HEK293 (cell line): ENCODE measurements at regions not wholly inside any gene's neighbourhood (a gene's known extent, or its start where the extent isn't known, plus 50 kb on each side); places are given as distances from the start of the nearest gene placed in this dataset.

Source experiments
- GLI4 ChIP-seq: fragments of 450-650 bp; formaldehyde crosslinking; IDR thresholded peaks from 2 replicates; pipeline ENCODE4 v1.5.1; 2016; ENCODE audit warnings: missing biosample characterization, missing genetic modification characterization
- GLIS2 ChIP-seq: fragments of 450-650 bp; formaldehyde crosslinking; IDR thresholded peaks from 2 replicates; pipeline ENCODE4 v1.5.1; 2016; ENCODE audit warnings: missing biosample characterization, missing genetic modification characterization
- KLF10 ChIP-seq: fragments of 450-650 bp; IDR thresholded peaks from 2 replicates; pipeline ENCODE4 v1.5.1; 2018; ENCODE audit warnings: missing biosample characterization, mild to moderate bottlenecking, missing genetic modification characterization
- OSR2 ChIP-seq: fragments of 450-650 bp; formaldehyde crosslinking; IDR thresholded peaks from 2 replicates; pipeline ENCODE4 v1.5.1; 2016; ENCODE audit warnings: missing biosample characterization, missing genetic modification characterization
- OVOL3 ChIP-seq: fragments of 450-650 bp; formaldehyde crosslinking; IDR thresholded peaks from 2 replicates; pipeline ENCODE4 v1.5.1; 2016; ENCODE audit warnings: missing biosample characterization, missing genetic modification characterization
- SP7 ChIP-seq: fragments of 450-650 bp; formaldehyde crosslinking; IDR thresholded peaks from 2 replicates; pipeline ENCODE4 v1.5.1; 2016; ENCODE audit warnings: missing biosample characterization, missing genetic modification characterization
- ZBTB44 ChIP-seq: fragments of 450-650 bp; IDR thresholded peaks from 2 replicates; pipeline ENCODE4 v1.5.1; 2018; ENCODE audit warnings: missing biosample characterization, mild to moderate bottlenecking, missing genetic modification characterization
- ZBTB48 ChIP-seq: fragments of 450-650 bp; formaldehyde crosslinking; IDR thresholded peaks from 2 replicates; pipeline ENCODE4 v1.5.1; 2016; ENCODE audit warnings: missing biosample characterization, missing genetic modification characterization
- ZFP37 ChIP-seq: fragments of 450-650 bp; formaldehyde crosslinking; IDR thresholded peaks from 2 replicates; pipeline ENCODE4 v1.5.1; 2016; ENCODE audit warnings: missing biosample characterization, missing genetic modification characterization
- ZIC2 ChIP-seq: fragments of 450-650 bp; formaldehyde crosslinking; IDR thresholded peaks from 2 replicates; pipeline ENCODE4 v1.5.1; 2016; ENCODE audit warnings: missing biosample characterization, missing genetic modification characterization
- ZNF10 ChIP-seq: fragments of 450-650 bp; formaldehyde crosslinking; IDR thresholded peaks from 2 replicates; pipeline ENCODE4 v1.5.1; 2017; ENCODE audit warnings: missing biosample characterization, missing genetic modification characterization
- ZNF138 ChIP-seq: fragments of 450-650 bp; formaldehyde crosslinking; IDR thresholded peaks from 2 replicates; pipeline ENCODE4 v1.5.1; 2016; ENCODE audit warnings: missing biosample characterization, missing genetic modification characterization, borderline replicate concordance
- ZNF223 ChIP-seq: fragments of 450-650 bp; formaldehyde crosslinking; IDR thresholded peaks from 2 replicates; pipeline ENCODE4 v1.5.1; 2016; ENCODE audit warnings: missing biosample characterization, missing genetic modification characterization
- ZNF266 ChIP-seq: fragments of 450-650 bp; formaldehyde crosslinking; IDR thresholded peaks from 2 replicates; pipeline ENCODE4 v1.5.1; 2016; ENCODE audit warnings: missing biosample characterization, missing genetic modification characterization, low read depth
- ZNF354C ChIP-seq: fragments of 450-650 bp; formaldehyde crosslinking; IDR thresholded peaks from 2 replicates; pipeline ENCODE4 v1.5.1; 2016; ENCODE audit warnings: missing biosample characterization, missing genetic modification characterization, low read depth, borderline replicate concordance
- ZNF37A ChIP-seq: fragments of 450-650 bp; IDR thresholded peaks from 2 replicates; pipeline ENCODE4 v1.5.1; 2018; ENCODE audit warnings: missing biosample characterization, missing genetic modification characterization
- ZNF394 ChIP-seq: fragments of 450-650 bp; formaldehyde crosslinking; IDR thresholded peaks from 2 replicates; pipeline ENCODE4 v1.5.1; 2016; ENCODE audit warnings: missing biosample characterization, missing genetic modification characterization, mild to moderate bottlenecking, moderate library complexity, borderline replicate concordance
- ZNF544 ChIP-seq: fragments of 450-650 bp; formaldehyde crosslinking; IDR thresholded peaks from 2 replicates; pipeline ENCODE4 v1.5.0; 2017; ENCODE audit warnings: missing biosample characterization, missing genetic modification characterization
- ZNF548 ChIP-seq: fragments of 450-650 bp; formaldehyde crosslinking; IDR thresholded peaks from 2 replicates; pipeline ENCODE4 v1.5.1; 2016; ENCODE audit warnings: missing biosample characterization, missing genetic modification characterization
- ZNF549 ChIP-seq: fragments of 450-650 bp; IDR thresholded peaks from 2 replicates; pipeline ENCODE4 v1.5.1; 2018; ENCODE audit warnings: missing biosample characterization, missing genetic modification characterization, mild to moderate bottlenecking, inconsistent platforms, moderate library complexity
- ZNF660 ChIP-seq: fragments of 450-650 bp; IDR thresholded peaks from 2 replicates; pipeline ENCODE4 v1.5.1; 2018; ENCODE audit warnings: missing biosample characterization, mild to moderate bottlenecking, missing genetic modification characterization
- ZNF677 ChIP-seq: fragments of 450-650 bp; IDR thresholded peaks from 2 replicates; pipeline ENCODE4 v1.5.0; 2018; ENCODE audit warnings: missing biosample characterization, mild to moderate bottlenecking, missing genetic modification characterization, moderate library complexity
- ZNF707 ChIP-seq: fragments of 450-650 bp; formaldehyde crosslinking; IDR thresholded peaks from 2 replicates; pipeline ENCODE4 v1.5.1; 2016; ENCODE audit warnings: missing biosample characterization, missing genetic modification characterization
- ZNF792 ChIP-seq: fragments of 450-650 bp; formaldehyde crosslinking; IDR thresholded peaks from 2 replicates; pipeline ENCODE4 v1.5.1; 2016; ENCODE audit warnings: missing biosample characterization, missing genetic modification characterization
- TF ChIP-seq, protein P1 (sequence below): fragments of 450-650 bp; formaldehyde crosslinking; IDR thresholded peaks from 2 replicates; pipeline ENCODE4 v1.5.1; 2016; ENCODE audit warnings: missing biosample characterization, missing genetic modification characterization
- TF ChIP-seq, protein P2 (sequence below): fragments of 450-650 bp; formaldehyde crosslinking; IDR thresholded peaks from 2 replicates; pipeline ENCODE4 v1.5.1; 2016; ENCODE audit warnings: missing biosample characterization, missing genetic modification characterization
- TF ChIP-seq, protein P3 (sequence below): fragments of 450-650 bp; formaldehyde crosslinking; IDR thresholded peaks from 2 replicates; pipeline ENCODE4 v1.5.1; 2016; ENCODE audit warnings: missing biosample characterization, missing genetic modification characterization, borderline replicate concordance
- TF ChIP-seq, protein P4 (sequence below): fragments of 450-650 bp; formaldehyde crosslinking; IDR thresholded peaks from 2 replicates; pipeline ENCODE4 v1.5.1; 2016; ENCODE audit warnings: missing biosample characterization, missing genetic modification characterization
- TF ChIP-seq, protein P5 (sequence below): fragments of 450-650 bp; formaldehyde crosslinking; IDR thresholded peaks from 2 replicates; pipeline ENCODE4 v1.5.1; 2016; ENCODE audit warnings: missing biosample characterization, missing genetic modification characterization, low read depth

DNA sequence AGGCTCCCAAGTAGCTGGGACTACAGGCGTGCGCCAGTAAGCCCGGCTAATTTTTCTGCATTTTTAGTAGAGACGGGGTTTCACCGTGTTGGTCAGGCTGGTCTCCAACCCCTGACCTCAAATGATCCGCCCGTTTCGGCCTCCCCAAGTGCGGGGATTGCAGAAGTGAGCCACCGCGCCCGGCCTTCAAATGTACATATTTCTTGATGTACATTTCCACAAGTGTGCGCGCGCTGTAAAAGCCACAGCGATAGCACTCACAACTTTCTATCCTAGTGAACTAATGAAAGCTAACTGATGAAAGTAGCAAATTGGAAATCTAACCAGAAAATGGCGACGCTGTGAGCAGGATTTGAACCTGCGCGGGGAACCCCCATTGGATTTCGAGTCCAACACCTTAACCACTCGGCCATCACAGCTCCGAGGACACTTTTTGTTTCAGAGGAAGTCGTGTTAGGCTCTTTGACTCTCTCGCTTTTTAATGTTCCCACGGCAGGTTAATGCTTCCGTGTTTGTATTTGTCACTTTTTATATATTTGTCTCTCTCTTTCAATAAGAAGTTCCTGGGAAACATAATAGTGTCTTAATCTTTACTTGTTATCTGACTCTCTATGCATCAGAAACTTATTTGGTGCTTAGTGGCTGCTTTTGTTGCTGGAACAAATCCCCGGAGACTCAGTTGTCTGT is 199.4 kb upstream of the ZNF184 start (continued):
- TF ChIP-seq ZNF677 (tag by site-specific recombination) = no peak
- peak; percentile 67 for TF ChIP-seq SP7 (tag by site-specific recombination)
- 0 out of 2 replicates have a peak, but pooled peaks have one; percentile 25 for TF ChIP-seq GLI4
- TF ChIP-seq ZNF138 = no peak
- peak; percentile 14 for TF ChIP-seq ZNF792
- peak; percentile 80; the same call in 1 of the 2 replicates for TF ChIP-seq ZBTB48
- no peak for TF ChIP-seq ZNF544 (tag by site-specific recombination)
- TF ChIP-seq, protein P1, sequence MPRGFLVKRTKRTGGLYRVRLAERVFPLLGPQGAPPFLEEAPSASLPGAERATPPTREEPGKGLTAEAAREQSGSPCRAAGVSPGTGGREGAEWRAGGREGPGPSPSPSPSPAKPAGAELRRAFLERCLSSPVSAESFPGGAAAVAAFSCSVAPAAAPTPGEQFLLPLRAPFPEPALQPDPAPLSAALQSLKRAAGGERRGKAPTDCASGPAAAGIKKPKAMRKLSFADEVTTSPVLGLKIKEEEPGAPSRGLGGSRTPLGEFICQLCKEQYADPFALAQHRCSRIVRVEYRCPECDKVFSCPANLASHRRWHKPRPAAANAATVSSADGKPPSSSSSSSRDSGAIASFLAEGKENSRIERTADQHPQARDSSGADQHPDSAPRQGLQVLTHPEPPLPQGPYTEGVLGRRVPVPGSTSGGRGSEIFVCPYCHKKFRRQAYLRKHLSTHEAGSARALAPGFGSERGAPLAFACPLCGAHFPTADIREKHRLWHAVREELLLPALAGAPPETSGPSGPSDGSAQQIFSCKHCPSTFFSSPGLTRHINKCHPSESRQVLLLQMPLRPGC = peak; percentile 50; the same call in 1 of the 2 replicates
- TF ChIP-seq ZFP37 (tag by site-specific recombination) = peak; percentile 89
- TF ChIP-seq ZNF548 (tag by site-specific recombination) = no peak
- TF ChIP-seq ZBTB44 (tag by site-specific recombination) = peak; percentile 50
- TF ChIP-seq ZNF394 (tag by site-specific recombination) = peak; percentile 75; the same call in 1 of the 2 replicates
- TF ChIP-seq ZNF707 (tag by site-specific recombination) = no peak
- TF ChIP-seq ZNF549 (tag by site-specific recombination) = 0 out of 2 replicates have a peak, but pooled peaks have one; percentile 44
- TF ChIP-seq ZNF266 (tag by site-specific recombination) = no peak
- no peak for TF ChIP-seq OVOL3 (tag by site-specific recombination)
- TF ChIP-seq ZNF10 (tag by site-specific recombination) = peak; percentile 11; the same call in 1 of the 2 replicates
- TF ChIP-seq, protein P2, sequence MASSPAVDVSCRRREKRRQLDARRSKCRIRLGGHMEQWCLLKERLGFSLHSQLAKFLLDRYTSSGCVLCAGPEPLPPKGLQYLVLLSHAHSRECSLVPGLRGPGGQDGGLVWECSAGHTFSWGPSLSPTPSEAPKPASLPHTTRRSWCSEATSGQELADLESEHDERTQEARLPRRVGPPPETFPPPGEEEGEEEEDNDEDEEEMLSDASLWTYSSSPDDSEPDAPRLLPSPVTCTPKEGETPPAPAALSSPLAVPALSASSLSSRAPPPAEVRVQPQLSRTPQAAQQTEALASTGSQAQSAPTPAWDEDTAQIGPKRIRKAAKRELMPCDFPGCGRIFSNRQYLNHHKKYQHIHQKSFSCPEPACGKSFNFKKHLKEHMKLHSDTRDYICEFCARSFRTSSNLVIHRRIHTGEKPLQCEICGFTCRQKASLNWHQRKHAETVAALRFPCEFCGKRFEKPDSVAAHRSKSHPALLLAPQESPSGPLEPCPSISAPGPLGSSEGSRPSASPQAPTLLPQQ (tag by site-specific recombination) = peak; percentile 61; the same call in 1 of the 2 replicates
- TF ChIP-seq, protein P3, sequence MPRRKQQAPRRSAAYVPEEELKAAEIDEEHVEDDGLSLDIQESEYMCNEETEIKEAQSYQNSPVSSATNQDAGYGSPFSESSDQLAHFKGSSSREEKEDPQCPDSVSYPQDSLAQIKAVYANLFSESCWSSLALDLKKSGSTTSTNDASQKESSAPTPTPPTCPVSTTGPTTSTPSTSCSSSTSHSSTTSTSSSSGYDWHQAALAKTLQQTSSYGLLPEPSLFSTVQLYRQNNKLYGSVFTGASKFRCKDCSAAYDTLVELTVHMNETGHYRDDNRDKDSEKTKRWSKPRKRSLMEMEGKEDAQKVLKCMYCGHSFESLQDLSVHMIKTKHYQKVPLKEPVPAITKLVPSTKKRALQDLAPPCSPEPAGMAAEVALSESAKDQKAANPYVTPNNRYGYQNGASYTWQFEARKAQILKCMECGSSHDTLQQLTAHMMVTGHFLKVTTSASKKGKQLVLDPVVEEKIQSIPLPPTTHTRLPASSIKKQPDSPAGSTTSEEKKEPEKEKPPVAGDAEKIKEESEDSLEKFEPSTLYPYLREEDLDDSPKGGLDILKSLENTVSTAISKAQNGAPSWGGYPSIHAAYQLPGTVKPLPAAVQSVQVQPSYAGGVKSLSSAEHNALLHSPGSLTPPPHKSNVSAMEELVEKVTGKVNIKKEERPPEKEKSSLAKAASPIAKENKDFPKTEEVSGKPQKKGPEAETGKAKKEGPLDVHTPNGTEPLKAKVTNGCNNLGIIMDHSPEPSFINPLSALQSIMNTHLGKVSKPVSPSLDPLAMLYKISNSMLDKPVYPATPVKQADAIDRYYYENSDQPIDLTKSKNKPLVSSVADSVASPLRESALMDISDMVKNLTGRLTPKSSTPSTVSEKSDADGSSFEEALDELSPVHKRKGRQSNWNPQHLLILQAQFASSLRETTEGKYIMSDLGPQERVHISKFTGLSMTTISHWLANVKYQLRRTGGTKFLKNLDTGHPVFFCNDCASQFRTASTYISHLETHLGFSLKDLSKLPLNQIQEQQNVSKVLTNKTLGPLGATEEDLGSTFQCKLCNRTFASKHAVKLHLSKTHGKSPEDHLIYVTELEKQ (tag by site-specific recombination) = 0 out of 2 replicates have a peak, but pooled peaks have one; percentile 30
- TF ChIP-seq OSR2 (tag by site-specific recombination) = peak; percentile 46; the same call in 1 of the 2 replicates
- peak; percentile 56 for TF ChIP-seq GLIS2 (tag by site-specific recombination)
- 0 out of 2 replicates have a peak, but pooled peaks have one; percentile 23 for TF ChIP-seq ZNF37A
- TF ChIP-seq ZIC2 (tag by site-specific recombination) = no peak
- TF ChIP-seq ZNF660 (tag by site-specific recombination) = peak; percentile 97
- TF ChIP-seq ZNF223 (tag by site-specific recombination) = no peak
- peak; percentile 60 for TF ChIP-seq KLF10 (tag by site-specific recombination)
- TF ChIP-seq, protein P4, sequence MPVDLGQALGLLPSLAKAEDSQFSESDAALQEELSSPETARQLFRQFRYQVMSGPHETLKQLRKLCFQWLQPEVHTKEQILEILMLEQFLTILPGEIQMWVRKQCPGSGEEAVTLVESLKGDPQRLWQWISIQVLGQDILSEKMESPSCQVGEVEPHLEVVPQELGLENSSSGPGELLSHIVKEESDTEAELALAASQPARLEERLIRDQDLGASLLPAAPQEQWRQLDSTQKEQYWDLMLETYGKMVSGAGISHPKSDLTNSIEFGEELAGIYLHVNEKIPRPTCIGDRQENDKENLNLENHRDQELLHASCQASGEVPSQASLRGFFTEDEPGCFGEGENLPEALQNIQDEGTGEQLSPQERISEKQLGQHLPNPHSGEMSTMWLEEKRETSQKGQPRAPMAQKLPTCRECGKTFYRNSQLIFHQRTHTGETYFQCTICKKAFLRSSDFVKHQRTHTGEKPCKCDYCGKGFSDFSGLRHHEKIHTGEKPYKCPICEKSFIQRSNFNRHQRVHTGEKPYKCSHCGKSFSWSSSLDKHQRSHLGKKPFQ (tag by site-specific recombination) = peak; percentile 22
- TF ChIP-seq ZNF354C (tag by site-specific recombination) = no peak
- TF ChIP-seq, protein P5, sequence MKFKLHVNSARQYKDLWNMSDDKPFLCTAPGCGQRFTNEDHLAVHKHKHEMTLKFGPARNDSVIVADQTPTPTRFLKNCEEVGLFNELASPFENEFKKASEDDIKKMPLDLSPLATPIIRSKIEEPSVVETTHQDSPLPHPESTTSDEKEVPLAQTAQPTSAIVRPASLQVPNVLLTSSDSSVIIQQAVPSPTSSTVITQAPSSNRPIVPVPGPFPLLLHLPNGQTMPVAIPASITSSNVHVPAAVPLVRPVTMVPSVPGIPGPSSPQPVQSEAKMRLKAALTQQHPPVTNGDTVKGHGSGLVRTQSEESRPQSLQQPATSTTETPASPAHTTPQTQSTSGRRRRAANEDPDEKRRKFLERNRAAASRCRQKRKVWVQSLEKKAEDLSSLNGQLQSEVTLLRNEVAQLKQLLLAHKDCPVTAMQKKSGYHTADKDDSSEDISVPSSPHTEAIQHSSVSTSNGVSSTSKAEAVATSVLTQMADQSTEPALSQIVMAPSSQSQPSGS (tag by site-specific recombination) = no peak
